Panc1 (cell line): ENCODE measurements at regions not wholly inside any gene's neighbourhood (a gene's known extent, or its start where the extent isn't known, plus 50 kb on each side); places are given as distances from the start of the nearest gene placed in this dataset.

Experiments
- ATAC-seq: fragments of 200-7000 bp; cut with Tn5 transposase; 2 replicates; pipeline ENCODE4 v1.9.1; 2020; ENCODE audit warnings: mild to moderate bottlenecking, moderate library complexity
- BruUV-seq: library from RNA; stranded (reverse); fragments of 400-500 nt; replicated peaks from 2 replicates; lab custom pipeline; 2021; lab: Mats Ljungman, UMichigan
- CTCF ChIA-PET: fragments of 300-600 bp; sonication (Branson Sonifier 250); formaldehyde crosslinking; loops from one replicate; lab custom pipeline; 2022; ENCODE audit warnings: antibody characterized with exemption; lab: Charles Lee
- POLR2A ChIA-PET: fragments of 300-600 bp; sonication (Branson Sonifier 250); formaldehyde crosslinking; loops from one replicate; lab custom pipeline; 2022; ENCODE audit warnings: antibody characterized with exemption; lab: Charles Lee
- DNase-seq: peaks from one replicate; pipeline ENCODE4 v3.0.0-alpha.2; 2010; ENCODE audit warnings: low read depth, low spot score
- H3K27ac ChIP-seq: 2 replicates; pipeline ENCODE4 v1.5.1; 2011; ENCODE audit warnings: mild to moderate bottlenecking, low read length, inconsistent platforms
- H3K27me3 ChIP-seq: fragments of 200-500 bp; sonication (Bioruptor generic); 2 replicates; pipeline ENCODE4 v1.6.0; 2014; ENCODE audit warnings: low read length, inconsistent platforms; ENCODE audit not compliant: control insufficient read depth, insufficient read depth
- H3K36me3 ChIP-seq: fragments of 200-500 bp; sonication (Bioruptor generic); 2 replicates; pipeline ENCODE4 v1.5.1; 2014; ENCODE audit warnings: inconsistent platforms, mild to moderate bottlenecking, low read length, moderate library complexity; ENCODE audit not compliant: control insufficient read depth, insufficient read depth
- H3K4me1 ChIP-seq: 2 replicates; pipeline ENCODE4 v1.5.1; 2011; ENCODE audit warnings: inconsistent platforms, mild to moderate bottlenecking, low read length, moderate library complexity; ENCODE audit not compliant: control insufficient read depth, insufficient read depth
- H3K4me3 ChIP-seq, 2 experiments: 2 replicates each; pipeline ENCODE4 v1.5.1; 2011 to 2012; ENCODE audit warnings: low read depth in 2 of 2, low read length in 2 of 2, mild to moderate bottlenecking in 2 of 2, inconsistent platforms in 1 of 2, moderate library complexity in 1 of 2
- H3K9me3 ChIP-seq: fragments of 200-500 bp; sonication (Bioruptor generic); 2 replicates; pipeline ENCODE4 v1.5.1; 2014; ENCODE audit warnings: low read depth, mild to moderate bottlenecking, inconsistent platforms, low read length, moderate library complexity; ENCODE audit not compliant: control insufficient read depth, insufficient read depth
- CTCF ChIP-seq: fragments of 450-650 bp; IDR thresholded peaks from 2 replicates; pipeline ENCODE4 v1.5.1; 2017; ENCODE audit warnings: mild to moderate bottlenecking
- POLR2AphosphoS5 ChIP-seq: IDR thresholded peaks from 2 replicates; pipeline ENCODE4 v1.6.1; 2012; ENCODE audit warnings: mild to moderate bottlenecking, low read depth, low read length, moderate library complexity
- SIN3A ChIP-seq: IDR thresholded peaks from 2 replicates; pipeline ENCODE4 v1.6.1; 2012; ENCODE audit warnings: low read depth, mild to moderate bottlenecking, low read length, moderate library complexity, borderline replicate concordance; ENCODE audit not compliant: insufficient read depth
- TCF7L2 ChIP-seq: IDR thresholded peaks from 2 replicates; pipeline ENCODE4 v1.6.1; 2011; ENCODE audit warnings: mild to moderate bottlenecking, low read depth, low read length, inconsistent platforms
- in situ Hi-C: cut with HindIII; loops from 2 replicates; pipeline ENCODE4 v1.10.0; 2016; ENCODE audit warnings: low sequenced_read_pairs, low pct_unique_long_range_greater_than_20kb
- intact Hi-C: fragments of 100-400 bp; cut with micrococcal nuclease; formaldehyde crosslinking; loops from one replicate; pipeline ENCODE4 v1.10.0; 2022; ENCODE audit not compliant: unreplicated experiment
- TF ChIP-seq, protein P1 (sequence below), 2 experiments: IDR thresholded peaks; 2 replicates each; pipeline ENCODE4 v1.6.1; 2011 to 2012; ENCODE audit warnings: low read depth in 2 of 2, control low read depth in 1 of 2, low read length in 1 of 2, mild to moderate bottlenecking in 1 of 2, moderate library complexity in 1 of 2; ENCODE audit not compliant: insufficient read depth in 1 of 2

DNA sequence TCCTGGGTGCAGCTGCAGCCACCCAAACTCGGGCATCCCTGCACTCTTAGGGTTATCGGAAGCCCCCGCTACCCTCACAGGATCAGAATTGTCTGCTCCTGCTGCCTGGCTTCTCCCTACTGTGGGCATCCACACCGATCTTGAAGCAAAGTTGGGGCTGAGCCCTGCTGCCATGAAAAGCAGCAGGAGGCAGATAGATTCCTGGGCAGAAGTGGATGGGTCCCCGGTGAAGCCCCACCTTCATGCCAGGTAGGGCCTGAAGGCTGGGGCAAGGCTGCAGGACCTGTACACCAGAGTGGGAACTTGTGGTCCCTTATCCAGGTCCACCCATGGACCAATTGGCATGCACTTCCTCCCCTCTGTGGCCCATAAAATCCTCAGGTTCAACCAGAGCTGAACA, 922.6 kb upstream of the KCND2 start:
- CTCF ChIA-PET: no interaction called here
- no TSS peak for BruUV-seq
- Histone ChIP-seq H3K4me1 (no peaks in the 10 kb centered on the region), H3K27ac (no peak overlapping the region), H3K9me3 (no peaks in the 10 kb centered on the region), H3K36me3 (no peaks in the 10 kb centered on the region), H3K4me3 (no peak overlapping the region), H3K27me3 (no peaks in the 10 kb centered on the region)
- TF ChIP-seq SIN3A (no peak), POLR2AphosphoS5 (no peak), TCF7L2 (no peak), CTCF (no peak)
- TF ChIP-seq, protein P1, sequence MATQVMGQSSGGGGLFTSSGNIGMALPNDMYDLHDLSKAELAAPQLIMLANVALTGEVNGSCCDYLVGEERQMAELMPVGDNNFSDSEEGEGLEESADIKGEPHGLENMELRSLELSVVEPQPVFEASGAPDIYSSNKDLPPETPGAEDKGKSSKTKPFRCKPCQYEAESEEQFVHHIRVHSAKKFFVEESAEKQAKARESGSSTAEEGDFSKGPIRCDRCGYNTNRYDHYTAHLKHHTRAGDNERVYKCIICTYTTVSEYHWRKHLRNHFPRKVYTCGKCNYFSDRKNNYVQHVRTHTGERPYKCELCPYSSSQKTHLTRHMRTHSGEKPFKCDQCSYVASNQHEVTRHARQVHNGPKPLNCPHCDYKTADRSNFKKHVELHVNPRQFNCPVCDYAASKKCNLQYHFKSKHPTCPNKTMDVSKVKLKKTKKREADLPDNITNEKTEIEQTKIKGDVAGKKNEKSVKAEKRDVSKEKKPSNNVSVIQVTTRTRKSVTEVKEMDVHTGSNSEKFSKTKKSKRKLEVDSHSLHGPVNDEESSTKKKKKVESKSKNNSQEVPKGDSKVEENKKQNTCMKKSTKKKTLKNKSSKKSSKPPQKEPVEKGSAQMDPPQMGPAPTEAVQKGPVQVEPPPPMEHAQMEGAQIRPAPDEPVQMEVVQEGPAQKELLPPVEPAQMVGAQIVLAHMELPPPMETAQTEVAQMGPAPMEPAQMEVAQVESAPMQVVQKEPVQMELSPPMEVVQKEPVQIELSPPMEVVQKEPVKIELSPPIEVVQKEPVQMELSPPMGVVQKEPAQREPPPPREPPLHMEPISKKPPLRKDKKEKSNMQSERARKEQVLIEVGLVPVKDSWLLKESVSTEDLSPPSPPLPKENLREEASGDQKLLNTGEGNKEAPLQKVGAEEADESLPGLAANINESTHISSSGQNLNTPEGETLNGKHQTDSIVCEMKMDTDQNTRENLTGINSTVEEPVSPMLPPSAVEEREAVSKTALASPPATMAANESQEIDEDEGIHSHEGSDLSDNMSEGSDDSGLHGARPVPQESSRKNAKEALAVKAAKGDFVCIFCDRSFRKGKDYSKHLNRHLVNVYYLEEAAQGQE (IDR thresholded peaks at IDR 0.05; ENCODE audit: insufficient read depth in 1 of 2, low read depth in 2 of 2, low read length in 1 of 2): no peak
- ATAC-seq (no peak), DNase-seq (no peak)
- POLR2A ChIA-PET: no interaction called here
- intact Hi-C loops (no loop called here), in situ Hi-C loops (no loop called here)

DNA sequence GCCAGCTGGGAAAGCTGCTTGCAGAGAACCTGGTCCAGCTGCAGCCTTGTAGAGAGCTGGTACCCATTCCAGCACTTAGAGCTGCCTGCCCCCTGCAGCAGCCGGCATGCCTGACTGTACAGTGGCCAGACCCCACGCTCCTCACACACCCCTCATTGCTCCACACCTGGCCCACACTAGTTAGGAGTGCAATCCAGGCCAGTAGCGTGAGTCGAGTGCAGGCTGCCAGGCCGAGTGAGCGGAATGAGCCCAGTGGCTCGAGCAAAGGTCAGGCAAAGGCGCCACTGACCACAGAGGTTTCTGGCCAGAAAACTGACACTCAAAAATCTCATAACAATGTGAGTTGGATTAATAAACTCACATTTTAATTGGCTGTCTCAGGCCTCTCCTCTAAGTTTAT, 921.7 kb upstream of the KCND2 start:
- no peak overlapping the region for H3K4me3 ChIP-seq
- TF ChIP-seq SIN3A (no peak), POLR2AphosphoS5 (no peak), TCF7L2 (no peak), CTCF (no peak)
- TF ChIP-seq, protein P1 (IDR thresholded peaks at IDR 0.05; ENCODE audit: insufficient read depth in 1 of 2, low read depth in 2 of 2, low read length in 1 of 2): no peak
- no peaks in the 10 kb centered on the region for H3K9me3 ChIP-seq
- no peaks in the 10 kb centered on the region for H3K27me3 ChIP-seq
- no peaks in the 10 kb centered on the region for H3K4me1 ChIP-seq
- H3K36me3 ChIP-seq: no peaks in the 10 kb centered on the region
- no TSS peak for BruUV-seq
- in situ Hi-C loops (no loop called here), intact Hi-C loops (no loop called here)
- ATAC-seq (no peak), DNase-seq (no peak)
- no peak overlapping the region for H3K27ac ChIP-seq
- CTCF ChIA-PET: no interaction called here
- POLR2A ChIA-PET: no interaction called here
